Subcutaneous abdominal adipose tissue (tissue), 5 donors: ENCODE measurements at regions not wholly inside any gene's neighbourhood (a gene's known extent, or its start where the extent isn't known, plus 50 kb on each side); places are given as distances from the start of the nearest gene placed in this dataset.

Experiments used
- H3K27ac ChIP-seq: one replicate; pipeline ENCODE4 v1.7.0; 2013; ENCODE audit warnings: low read depth, mild to moderate bottlenecking, inconsistent platforms, low read length, moderate library complexity
- H3K27me3 ChIP-seq, 5 donors: one replicate each; pipeline ENCODE4 v1.7.0; 2013; ENCODE audit warnings: low read length in 5 of 5, inconsistent platforms in 1 of 5; ENCODE audit not compliant: control insufficient read depth in 5 of 5, insufficient read depth in 4 of 5
- H3K36me3 ChIP-seq, 5 donors: one replicate each; pipeline ENCODE4 v1.7.0; 2013; ENCODE audit warnings: low read length in 5 of 5; ENCODE audit not compliant: control insufficient read depth in 5 of 5, insufficient read depth in 5 of 5
- H3K4me1 ChIP-seq, 5 donors: one replicate each; pipeline ENCODE4 v1.7.0; 2013; ENCODE audit warnings: low read length in 5 of 5, mild to moderate bottlenecking in 3 of 5, moderate library complexity in 1 of 5; ENCODE audit not compliant: control insufficient read depth in 5 of 5, insufficient read depth in 5 of 5
- H3K4me3 ChIP-seq, 5 donors: one replicate each; pipeline ENCODE4 v1.7.0; 2013; ENCODE audit warnings: low read length in 5 of 5, low read depth in 1 of 5
- H3K9ac ChIP-seq, 5 donors: one replicate each; pipeline ENCODE4 v1.7.0; 2013; ENCODE audit warnings: low read length in 5 of 5, mild to moderate bottlenecking in 4 of 5, moderate library complexity in 3 of 5
- H3K9me3 ChIP-seq, 5 donors: one replicate each; pipeline ENCODE4 v1.7.0; 2013; ENCODE audit warnings: low read length in 5 of 5; ENCODE audit not compliant: control insufficient read depth in 5 of 5
- donor health status: healthy.
- donor health status: healthy.
- donor health status: healthy.
- donor health status: healthy.
- donor health status: healthy.

DNA sequence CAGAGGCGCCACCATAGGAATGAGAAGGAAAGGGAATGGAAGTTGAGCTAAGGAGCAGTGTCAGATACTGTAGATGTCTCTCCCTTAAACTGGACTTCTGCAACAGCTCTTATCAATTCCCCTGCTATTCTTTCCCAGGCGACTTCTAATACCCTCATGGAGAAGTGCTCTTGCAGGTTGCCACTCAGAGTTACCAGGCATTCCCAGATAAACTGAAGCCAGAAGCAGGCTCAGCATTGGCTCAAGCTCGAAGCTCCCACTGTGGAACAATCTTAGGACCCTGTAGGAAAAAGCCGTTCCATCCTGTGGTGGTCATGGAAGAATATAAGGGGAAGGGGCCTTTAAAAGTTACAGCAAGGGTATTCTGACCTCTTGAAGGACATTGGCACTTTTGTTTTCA, 208.7 kb upstream of the PLET1 start:
- Histone ChIP-seq H3K4me3 (no peak overlapping the region), H3K27me3 (peaks cover 0 to 7% (median 2%) of the 10 kb centered on the region in 5 donors), H3K9ac (no peak overlapping the region), H3K36me3 (no peaks in the 10 kb centered on the region), H3K4me1 (peaks cover 0 to 19% (median 5%) of the 10 kb centered on the region in 5 donors), H3K27ac (no peak overlapping the region), H3K9me3 (no peaks in the 10 kb centered on the region)

DNA sequence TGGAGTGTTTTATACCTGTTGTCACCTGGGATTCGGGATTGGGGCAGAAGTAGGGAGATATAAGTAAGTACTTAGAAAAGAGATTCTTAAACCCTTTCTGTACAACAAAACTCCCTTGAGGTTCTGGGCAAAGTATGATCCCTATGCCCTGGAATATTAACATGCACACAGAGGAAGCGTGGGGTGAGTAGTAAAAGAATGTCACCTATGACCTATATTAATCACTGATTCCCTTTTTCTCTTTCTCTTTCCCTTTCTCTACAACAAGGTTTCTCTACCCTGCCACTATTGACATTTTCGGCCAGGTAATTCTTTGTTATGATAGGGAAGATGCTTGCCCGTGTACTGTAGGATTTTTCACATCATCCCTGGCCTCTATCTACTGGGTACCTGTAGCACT, 209.7 kb upstream of the PLET1 start:
- Histone ChIP-seq H3K9ac (no peak overlapping the region), H3K9me3 (no peaks in the 10 kb centered on the region), H3K27me3 (peaks cover 0 to 6% (median 0%) of the 10 kb centered on the region in 5 donors), H3K36me3 (no peaks in the 10 kb centered on the region), H3K4me3 (no peak overlapping the region), H3K27ac (no peak overlapping the region), H3K4me1 (peaks cover 0 to 19% (median 5%) of the 10 kb centered on the region in 5 donors)

DNA sequence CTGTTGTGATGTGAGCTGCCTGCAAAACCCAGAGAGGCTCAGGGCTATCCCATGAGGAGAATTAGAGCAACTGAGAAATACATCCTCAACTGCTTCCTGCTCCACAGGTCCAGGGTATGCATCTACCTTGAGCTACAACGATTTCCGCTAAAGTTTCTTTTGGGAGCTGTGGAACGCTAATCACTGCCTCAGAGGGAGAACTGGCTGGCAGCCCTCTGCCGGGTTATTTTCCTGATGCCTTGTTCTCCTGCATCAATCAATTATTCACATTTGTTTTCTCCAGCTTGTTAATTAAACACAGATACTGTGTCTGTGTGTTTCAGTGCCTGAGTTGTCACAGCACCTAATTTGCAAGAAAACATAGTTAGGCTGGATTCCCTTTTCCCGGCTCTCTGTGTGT, 211.1 kb upstream of the PLET1 start:
- Histone ChIP-seq H3K27me3 (peaks cover 0 to 3% (median 0%) of the 10 kb centered on the region in 5 donors), H3K4me1 (peaks cover 0 to 19% (median 5%) of the 10 kb centered on the region in 5 donors), H3K27ac (no peak overlapping the region), H3K36me3 (no peaks in the 10 kb centered on the region), H3K9ac (no peak overlapping the region), H3K9me3 (no peaks in the 10 kb centered on the region), H3K4me3 (no peak overlapping the region)

GRCh38 chr11:112477152-112477551, 216.5 kb upstream of the PLET1 start:
- H3K4me3 ChIP-seq, result no peak overlapping the region
- H3K27ac ChIP-seq, result no peak overlapping the region
- no peaks in the 10 kb centered on the region for H3K9me3 ChIP-seq
- peaks cover 0 to under 1% (median 0%) of the 10 kb centered on the region in 5 donors for H3K4me1 ChIP-seq
- peaks cover 0 to 7% (median 0%) of the 10 kb centered on the region in 5 donors for H3K27me3 ChIP-seq
- no peak overlapping the region for H3K9ac ChIP-seq
- H3K36me3 ChIP-seq, result no peaks in the 10 kb centered on the region

DNA sequence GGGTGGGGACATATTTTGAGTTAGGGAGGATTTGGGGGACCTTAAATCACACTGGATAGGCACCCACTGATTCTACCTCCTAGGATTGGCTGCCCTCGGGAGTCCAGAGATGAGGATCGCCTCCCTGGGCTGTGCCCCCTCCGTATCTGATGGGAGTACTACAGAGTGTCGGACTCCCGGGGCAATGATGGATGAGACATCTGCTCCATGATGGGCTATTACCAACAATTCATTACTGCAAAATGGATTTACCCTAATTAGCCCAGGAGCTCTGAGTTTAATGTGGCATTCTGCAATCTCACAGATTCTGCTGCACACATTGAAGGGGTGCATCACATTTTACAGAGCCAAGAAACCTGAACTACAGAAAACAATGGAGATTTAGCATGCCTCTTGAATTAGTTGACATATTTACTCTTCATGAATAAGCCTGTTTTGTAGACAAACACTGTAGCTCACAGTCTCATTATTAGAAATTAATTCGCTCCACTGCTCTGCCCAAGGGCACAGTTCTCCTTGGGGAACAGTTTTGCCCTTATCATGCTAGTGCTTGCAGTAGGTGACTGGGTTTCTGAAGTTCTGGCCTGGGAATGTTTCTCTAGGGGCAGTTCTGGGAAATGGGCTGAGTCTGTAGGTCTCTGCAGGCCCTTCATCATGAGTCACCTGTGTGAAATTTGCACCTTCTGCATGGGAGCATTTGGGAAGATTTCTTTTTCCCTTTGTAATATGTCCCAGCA, 217.1 kb upstream of the PLET1 start:
- Histone ChIP-seq H3K9ac (no peak overlapping the region), H3K9me3 (no peaks in the 10 kb centered on the region), H3K36me3 (no peaks in the 10 kb centered on the region), H3K27me3 (peaks cover 0 to 7% (median 0%) of the 10 kb centered on the region in 5 donors), H3K27ac (no peak overlapping the region), H3K4me1 (no peaks in the 10 kb centered on the region), H3K4me3 (no peak overlapping the region)

- Histone ChIP-seq H3K4me3 (no peak overlapping the region), H3K27me3 (peaks cover 0 to 7% (median 0%) of the 10 kb centered on the region in 5 donors), H3K9ac (no peak overlapping the region), H3K36me3 (no peaks in the 10 kb centered on the region), H3K27ac (no peak overlapping the region), H3K9me3 (no peaks in the 10 kb centered on the region), H3K4me1 (no peaks in the 10 kb centered on the region)
Observed at GRCh38 chr11:112478806-112479205, 218.1 kb upstream of the PLET1 start.

GRCh38 chr11:112481431-112481830, 220.8 kb upstream of the PLET1 start:
- Histone ChIP-seq H3K27me3 (peaks cover 0 to 7% (median 0%) of the 10 kb centered on the region in 5 donors), H3K9ac (no peak overlapping the region), H3K9me3 (no peaks in the 10 kb centered on the region), H3K4me1 (no peaks in the 10 kb centered on the region), H3K36me3 (no peaks in the 10 kb centered on the region), H3K4me3 (no peak overlapping the region), H3K27ac (no peak overlapping the region)

DNA sequence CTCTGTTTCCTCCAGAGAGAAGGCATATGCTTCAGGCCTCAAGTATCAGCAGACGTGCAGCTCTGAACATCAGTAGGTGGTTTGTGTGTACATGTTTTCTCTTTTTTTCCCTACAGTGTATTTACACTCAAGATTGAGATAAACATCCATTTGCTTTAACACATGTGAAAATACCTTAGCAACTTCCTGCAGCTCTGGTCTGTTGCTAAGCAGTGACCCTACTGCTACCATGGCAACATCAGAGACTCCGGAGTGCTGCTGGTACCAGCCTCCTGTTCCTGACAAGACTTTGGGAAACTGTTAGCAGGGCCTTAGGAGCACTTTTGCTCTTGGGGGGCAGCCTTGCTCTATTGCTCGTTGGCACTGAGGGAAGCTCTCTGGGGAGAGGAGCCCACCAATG, 221.2 kb upstream of the PLET1 start:
- Histone ChIP-seq H3K27me3 (peaks cover 0 to 7% (median 0%) of the 10 kb centered on the region in 5 donors), H3K36me3 (no peaks in the 10 kb centered on the region), H3K9me3 (no peaks in the 10 kb centered on the region), H3K4me3 (no peak overlapping the region), H3K4me1 (no peaks in the 10 kb centered on the region), H3K9ac (no peak overlapping the region), H3K27ac (no peak overlapping the region)

- Histone ChIP-seq H3K27me3 (peaks cover 0 to 5% (median 2%) of the 10 kb centered on the region in 5 donors), H3K27ac (no peak overlapping the region), H3K9ac (no peak overlapping the region)
Observed at GRCh38 chr11:112485280-112485679, 224.6 kb upstream of the PLET1 start.

DNA sequence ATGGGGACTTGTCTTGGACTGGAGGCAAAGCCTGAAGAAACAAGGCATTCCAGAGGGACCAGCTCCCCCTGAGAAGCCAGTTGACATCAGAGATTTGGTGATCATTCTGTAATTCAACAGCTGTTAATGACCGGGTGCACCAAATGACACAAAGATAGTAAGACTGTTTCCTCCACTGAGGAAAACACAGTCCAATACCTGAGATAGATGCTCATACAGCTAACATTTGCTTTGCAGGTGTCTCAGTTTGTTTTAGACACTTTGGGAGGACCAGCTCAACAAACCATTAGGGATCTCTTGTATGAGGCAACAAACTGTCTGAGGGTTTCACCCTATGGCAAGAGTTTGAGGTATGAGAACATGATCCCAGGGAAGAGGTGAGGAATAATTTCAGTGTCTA, 237.2 kb upstream of the PLET1 start:
- H3K36me3 ChIP-seq, result no peaks in the 10 kb centered on the region
- H3K9ac ChIP-seq, result no peak overlapping the region
- H3K4me3 ChIP-seq, result no peak overlapping the region
- H3K27me3 ChIP-seq, result no peaks in the 10 kb centered on the region
- no peaks in the 10 kb centered on the region for H3K9me3 ChIP-seq
- H3K4me1 ChIP-seq, result no peaks in the 10 kb centered on the region
- no peak overlapping the region for H3K27ac ChIP-seq

More at GRCh38 chr11:112485280-112485679, 224.6 kb upstream of the PLET1 start:
- Histone ChIP-seq H3K9me3 (no peaks in the 10 kb centered on the region), H3K4me3 (no peak overlapping the region), H3K36me3 (no peaks in the 10 kb centered on the region), H3K4me1 (no peaks in the 10 kb centered on the region)
